ENCODE measurements at regions not wholly inside any gene's neighbourhood (a gene's known extent, or its start where the extent isn't known, plus 50 kb on each side); places are given as distances from the start of the nearest gene placed in this dataset.
"Not testable (repeated sequence)": the region's sequence is repeated elsewhere in the genome, so short reads cannot be mapped to it uniquely, and the experiment has no call there.

DNA sequence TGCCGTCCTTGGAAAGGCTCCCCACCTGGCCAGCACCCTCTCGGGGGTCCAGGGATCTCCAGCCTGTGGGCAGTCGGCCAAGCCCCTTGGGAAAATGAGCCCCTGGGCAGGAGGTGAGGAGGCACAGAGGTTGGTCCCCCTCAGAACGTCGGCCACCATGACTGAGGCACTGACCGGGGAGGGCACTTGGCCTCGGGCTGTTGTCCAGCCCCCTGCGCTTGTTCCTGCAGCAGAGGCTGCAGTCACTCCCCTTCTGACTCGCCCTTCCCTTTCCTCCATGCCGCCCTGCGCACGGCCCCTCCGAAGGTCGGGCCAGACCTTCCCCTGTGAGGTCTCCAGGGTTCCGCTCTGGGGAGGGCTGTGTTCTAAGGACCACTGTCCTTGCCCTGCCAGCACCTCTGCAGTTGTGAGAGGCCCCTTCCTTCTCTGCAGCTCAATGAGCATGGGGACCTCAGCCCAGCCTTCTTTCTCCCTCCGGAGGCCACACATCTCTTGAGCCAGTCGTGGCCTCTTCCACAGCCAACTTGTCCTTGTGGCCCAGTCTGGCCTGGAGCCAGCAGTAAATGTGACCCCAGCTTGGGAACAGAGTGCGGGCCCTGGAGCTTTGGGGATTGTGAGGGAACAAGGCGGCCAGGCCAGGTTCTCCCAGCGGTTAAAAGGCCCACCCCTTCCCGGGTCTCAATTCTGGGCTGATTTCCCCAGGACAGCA lies 195.5 kb downstream of the DLL1 start:
- Histone ChIP-seq H3K4me3 (ENCODE audit: low read depth, low read length) (no peak overlapping the region), H3K36me3 (ENCODE audit: insufficient read depth) (no peaks in the 10 kb centered on the region), H3K27ac (ENCODE audit: low read depth) (no peak overlapping the region), H3K4me1 (ENCODE audit: insufficient read depth) (no peaks in the 10 kb centered on the region)
- no peak for DNase-seq (ENCODE audit: extremely low spot score)
- WGBS, result 87% methylated on average over 21 of the region's 21 CpGs

DNA sequence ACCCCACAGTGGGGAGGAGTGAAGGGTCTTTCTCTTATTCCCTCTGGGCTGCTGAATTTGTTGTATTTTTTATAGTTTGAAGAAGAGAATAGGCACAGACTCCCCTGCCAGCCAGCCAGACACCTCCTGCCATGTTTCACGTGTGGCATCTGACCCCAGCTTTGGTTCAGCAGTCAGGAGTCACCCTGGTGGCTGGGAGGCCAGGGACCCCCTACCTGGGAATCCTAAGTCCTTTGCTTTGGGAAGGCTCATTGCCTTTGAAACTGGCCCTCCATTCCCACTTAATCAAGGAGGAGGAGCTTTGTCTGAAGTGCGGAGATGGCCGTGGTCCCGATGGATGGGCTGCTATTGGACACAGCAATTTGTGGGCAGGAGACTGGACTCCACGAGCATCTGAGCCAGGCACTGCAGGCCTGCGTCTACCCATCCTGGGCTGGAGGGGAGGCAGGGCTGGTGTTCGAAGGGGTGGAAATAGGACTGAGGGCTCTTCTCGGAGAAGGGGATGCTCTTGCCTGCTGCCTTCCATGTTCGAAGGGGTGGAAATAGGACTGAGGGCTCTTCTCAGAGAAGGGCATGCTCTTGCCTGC lies 196.1 kb downstream of the DLL1 start:
- Histone ChIP-seq H3K4me3 (ENCODE audit: low read depth, low read length) (no peak overlapping the region), H3K27ac (ENCODE audit: low read depth) (no peak overlapping the region), H3K36me3 (ENCODE audit: insufficient read depth) (no peaks in the 10 kb centered on the region), H3K4me1 (ENCODE audit: insufficient read depth) (no peaks in the 10 kb centered on the region)
- 92% methylated on average over 9 of the region's 9 CpGs for WGBS
- no peak for DNase-seq (ENCODE audit: extremely low spot score)

DNA sequence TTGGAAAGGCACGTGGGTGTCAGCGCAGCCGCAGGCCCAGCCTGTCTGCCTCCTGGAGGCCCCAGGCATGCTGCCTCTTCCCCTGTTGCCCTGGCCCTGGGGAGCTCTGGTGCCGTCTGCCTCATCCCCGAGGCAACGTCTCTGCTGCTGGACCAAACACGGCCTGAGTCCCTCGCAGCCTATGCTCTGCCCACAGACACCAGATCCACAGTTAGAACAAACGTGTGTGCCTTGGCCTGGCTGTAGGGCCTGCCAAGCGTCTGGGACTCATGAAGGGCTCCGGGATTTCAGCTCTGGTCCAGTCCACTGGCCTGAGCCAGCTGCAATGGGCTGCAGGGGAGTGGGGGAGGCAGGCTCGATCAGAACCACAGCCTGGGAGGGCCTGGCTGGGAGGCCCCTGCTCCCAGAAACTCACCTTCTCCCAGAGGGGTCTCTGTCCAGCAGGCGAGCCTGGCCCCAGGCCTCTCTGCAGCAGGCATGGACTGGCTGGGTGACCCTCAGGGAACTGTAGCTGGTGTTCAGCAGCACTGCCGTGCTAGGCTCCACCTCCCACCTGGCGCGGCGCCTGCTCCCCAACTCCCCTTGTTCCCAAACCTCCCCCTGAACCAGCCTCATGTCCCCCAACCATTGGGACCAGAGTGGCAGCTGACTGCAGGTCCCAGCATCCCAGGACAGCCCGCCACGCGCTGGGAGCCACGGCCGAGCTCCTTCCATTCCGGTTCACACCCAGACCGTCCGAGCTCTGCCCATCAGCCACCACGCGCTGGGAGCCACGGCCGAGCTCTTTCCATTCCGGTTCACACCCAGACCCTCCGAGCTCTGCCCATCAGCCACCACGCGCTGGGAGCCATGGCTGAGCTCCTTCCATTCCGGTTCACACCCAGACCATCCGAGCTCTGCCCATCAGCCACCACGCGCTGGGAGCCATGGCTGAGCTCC lies 197.0 kb downstream of the DLL1 start:
- WGBS, result 91% methylated on average over 37 of the region's 37 CpGs
- no peak for DNase-seq (ENCODE audit: extremely low spot score)
- Histone ChIP-seq H3K4me1 (ENCODE audit: insufficient read depth) (no peaks in the 10 kb centered on the region), H3K27ac (ENCODE audit: low read depth) (no peak overlapping the region), H3K4me3 (ENCODE audit: low read depth, low read length) (no peak overlapping the region), H3K36me3 (ENCODE audit: insufficient read depth) (no peaks in the 10 kb centered on the region)

DNA sequence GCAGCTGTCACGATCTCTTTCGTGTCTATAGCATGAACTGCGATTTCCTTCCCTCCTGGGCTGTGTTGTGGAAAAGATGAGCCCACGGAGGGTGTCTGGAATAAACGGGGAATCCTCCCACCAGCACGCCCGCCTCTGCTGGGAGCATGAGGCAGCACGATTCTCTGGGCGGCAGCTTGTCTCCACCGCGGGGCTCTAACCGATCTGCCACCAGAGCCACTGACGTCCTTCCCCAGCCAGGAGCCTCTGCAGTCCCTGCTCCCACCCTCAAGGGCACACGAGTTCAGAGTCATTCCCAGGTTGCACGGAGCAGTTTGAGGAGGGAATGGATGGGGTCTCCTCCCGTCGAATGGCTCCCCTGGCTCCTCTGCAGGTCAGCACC lies 197.6 kb downstream of the DLL1 start:
- 83% methylated on average over 17 of the region's 17 CpGs for WGBS
- no peaks in the 10 kb centered on the region for H3K4me1 ChIP-seq (ENCODE audit: insufficient read depth)
- H3K27ac ChIP-seq (ENCODE audit: low read depth), result no peak overlapping the region
- H3K4me3 ChIP-seq (ENCODE audit: low read depth, low read length), result no peak overlapping the region
- H3K36me3 ChIP-seq (ENCODE audit: insufficient read depth), result no peaks in the 10 kb centered on the region
- DNase-seq (ENCODE audit: extremely low spot score), result no peak

DNA sequence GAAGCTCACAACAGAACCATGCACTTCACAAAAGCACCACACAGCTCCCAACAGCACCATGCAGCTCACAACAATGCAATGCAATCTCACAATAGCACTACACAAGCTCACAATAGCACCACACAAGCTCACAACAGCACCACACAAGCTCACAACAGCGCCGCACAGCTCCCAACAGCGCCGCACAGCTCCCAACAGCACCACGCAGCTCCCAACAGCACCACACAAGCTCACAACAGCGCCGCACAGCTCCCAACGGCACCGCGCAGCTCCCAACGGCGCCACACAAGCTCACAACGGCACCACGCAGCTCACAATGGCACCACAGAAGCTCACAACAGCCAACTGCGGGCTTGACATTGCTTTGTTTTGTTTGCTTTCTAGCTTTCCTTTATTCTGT lies 198.1 kb downstream of the DLL1 start:
- H3K36me3 ChIP-seq (ENCODE audit: insufficient read depth), result no peaks in the 10 kb centered on the region
- H3K4me3 ChIP-seq (ENCODE audit: low read depth, low read length), result no peak overlapping the region
- DNase-seq (ENCODE audit: extremely low spot score), result no peak
- no peaks in the 10 kb centered on the region for H3K4me1 ChIP-seq (ENCODE audit: insufficient read depth)
- 79% methylated on average over 15 of the region's 15 CpGs for WGBS
- no peak overlapping the region for H3K27ac ChIP-seq (ENCODE audit: low read depth)

DNA sequence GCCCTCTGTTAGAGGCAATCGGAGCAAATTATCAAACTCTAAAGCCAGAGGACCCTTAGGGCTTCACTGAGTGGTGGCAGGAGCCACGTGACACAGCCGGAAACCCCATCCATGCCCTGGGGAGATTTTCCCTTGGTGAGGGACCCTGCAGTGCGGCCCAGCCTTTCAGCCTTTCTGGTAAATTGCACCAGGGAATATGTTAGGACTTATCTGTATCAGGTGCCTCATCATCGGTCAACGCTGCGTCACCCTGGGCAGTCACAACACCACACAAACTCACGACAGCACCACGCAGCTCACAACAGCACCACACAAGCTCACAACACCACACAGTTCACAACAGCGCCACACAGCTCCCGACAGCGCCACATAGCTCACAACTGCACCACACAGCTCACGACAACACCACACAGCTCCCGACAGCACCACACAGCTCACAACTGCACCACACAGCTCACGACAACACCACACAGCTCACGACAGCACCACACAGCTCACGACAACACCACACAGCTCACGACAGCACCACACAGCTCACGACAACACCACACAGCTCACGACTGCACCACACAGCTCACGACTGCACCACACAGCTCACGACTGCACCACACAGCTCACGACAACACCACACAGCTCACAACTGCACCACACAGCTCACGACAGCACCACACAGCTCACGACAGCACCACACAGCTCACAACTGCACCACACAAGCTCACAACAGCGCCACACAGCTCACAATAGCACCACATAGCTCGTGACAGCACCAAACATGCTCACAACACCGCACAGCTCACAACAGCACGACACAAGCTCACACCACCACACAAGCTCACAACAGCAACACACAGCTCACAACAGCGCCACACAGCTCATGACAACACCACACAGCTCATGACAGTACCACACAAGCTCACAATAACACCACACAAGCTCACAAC lies 199.0 kb downstream of the DLL1 start:
- WGBS, result 95% methylated on average over 30 of the region's 30 CpGs
- H3K4me1 ChIP-seq (ENCODE audit: insufficient read depth), result no peaks in the 10 kb centered on the region
- DNase-seq (ENCODE audit: extremely low spot score), result no peak
- no peak overlapping the region for H3K4me3 ChIP-seq (ENCODE audit: low read depth, low read length)
- H3K27ac ChIP-seq (ENCODE audit: low read depth), result no peak overlapping the region
- no peaks in the 10 kb centered on the region for H3K36me3 ChIP-seq (ENCODE audit: insufficient read depth)

DNA sequence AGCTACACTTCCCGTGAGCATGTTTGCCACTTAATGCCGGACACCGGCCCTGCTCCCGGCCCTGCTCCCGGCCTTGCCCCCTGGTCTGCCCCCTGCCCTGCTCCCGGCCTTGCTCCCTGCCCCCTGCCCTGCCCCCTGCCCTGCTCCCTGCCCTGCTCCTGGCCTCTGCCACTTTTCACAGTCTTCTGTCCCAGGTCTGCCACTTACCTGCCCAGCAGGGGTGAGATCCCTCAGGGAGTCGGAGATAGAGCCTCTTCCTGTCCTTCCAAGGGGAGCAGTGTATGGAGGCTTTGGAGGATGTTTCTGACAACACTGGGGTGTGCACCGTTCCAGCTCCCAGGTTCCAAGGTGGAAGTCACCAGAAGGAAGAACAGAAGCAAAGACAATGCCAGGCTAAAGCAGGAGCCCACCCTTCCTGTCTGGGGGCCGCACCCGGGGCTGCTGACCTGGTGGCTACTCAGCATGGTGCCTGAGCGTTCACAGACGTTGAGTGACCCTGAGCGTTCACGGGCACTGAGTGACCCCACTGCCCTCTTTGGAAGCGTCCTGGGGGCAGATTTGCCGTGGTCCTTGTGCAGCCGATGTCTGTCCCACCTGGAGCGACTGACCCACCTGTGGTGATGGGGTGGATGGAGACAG lies 199.8 kb downstream of the DLL1 start:
- Histone ChIP-seq H3K4me3 (ENCODE audit: low read depth, low read length) (no peak overlapping the region), H3K4me1 (ENCODE audit: insufficient read depth) (no peaks in the 10 kb centered on the region), H3K27ac (ENCODE audit: low read depth) (no peak overlapping the region), H3K36me3 (ENCODE audit: insufficient read depth) (no peaks in the 10 kb centered on the region)
- no peak for DNase-seq (ENCODE audit: extremely low spot score)
- WGBS, result 88% methylated on average over 18 of the region's 18 CpGs

DNA sequence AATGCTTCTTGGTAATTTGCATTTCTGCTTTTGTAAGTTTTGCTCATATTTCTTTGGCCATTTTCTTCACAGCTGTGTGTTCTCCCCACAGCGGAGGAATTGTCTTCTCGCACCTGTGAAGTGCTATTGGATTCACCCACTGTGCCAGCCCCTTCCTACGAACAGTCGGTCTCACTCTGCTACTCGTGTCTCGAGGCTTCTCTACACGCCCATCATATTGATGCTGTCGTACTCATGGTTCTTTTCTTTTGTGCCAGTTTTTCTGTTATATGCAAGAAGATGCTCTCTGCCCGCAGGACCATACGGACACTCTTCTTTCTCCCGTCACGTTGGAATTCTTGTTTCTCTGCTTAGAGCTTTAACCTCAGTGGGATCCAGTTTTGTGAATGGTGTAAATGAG lies 200.3 kb downstream of the DLL1 start:
- H3K4me1 ChIP-seq (ENCODE audit: insufficient read depth), result no peaks in the 10 kb centered on the region
- no peak overlapping the region for H3K4me3 ChIP-seq (ENCODE audit: low read depth, low read length)
- H3K27ac ChIP-seq (ENCODE audit: low read depth), result no peak overlapping the region
- WGBS, result 88% methylated on average over 12 of the region's 12 CpGs
- no peak for DNase-seq (ENCODE audit: extremely low spot score)
- no peaks in the 10 kb centered on the region for H3K36me3 ChIP-seq (ENCODE audit: insufficient read depth)

DNA sequence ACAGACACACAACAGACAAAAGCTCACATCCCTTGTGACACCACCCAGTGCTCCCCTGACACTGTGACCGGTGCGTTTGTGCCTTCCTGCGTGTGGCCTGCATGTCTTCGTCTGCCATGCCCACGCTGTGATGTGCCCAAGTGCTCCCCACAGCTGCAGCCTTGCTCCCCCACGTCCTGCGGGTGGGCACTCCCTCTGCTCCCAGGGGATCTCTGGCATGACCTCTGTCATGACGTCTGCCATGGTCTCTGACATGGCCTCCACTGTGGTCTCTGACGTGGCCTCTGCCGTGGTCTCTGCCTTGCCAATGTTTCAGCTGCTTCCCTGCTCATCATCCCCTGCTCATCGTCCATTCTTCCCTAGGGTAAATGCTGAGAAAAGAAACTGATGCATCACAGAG lies 200.9 kb downstream of the DLL1 start:
- Histone ChIP-seq H3K4me1 (ENCODE audit: insufficient read depth) (no peaks in the 10 kb centered on the region), H3K36me3 (ENCODE audit: insufficient read depth) (no peaks in the 10 kb centered on the region), H3K27ac (ENCODE audit: low read depth) (no peak overlapping the region), H3K4me3 (ENCODE audit: low read depth, low read length) (no peak overlapping the region)
- 84% methylated on average over 11 of the region's 11 CpGs for WGBS
- no peak for DNase-seq (ENCODE audit: extremely low spot score)

DNA sequence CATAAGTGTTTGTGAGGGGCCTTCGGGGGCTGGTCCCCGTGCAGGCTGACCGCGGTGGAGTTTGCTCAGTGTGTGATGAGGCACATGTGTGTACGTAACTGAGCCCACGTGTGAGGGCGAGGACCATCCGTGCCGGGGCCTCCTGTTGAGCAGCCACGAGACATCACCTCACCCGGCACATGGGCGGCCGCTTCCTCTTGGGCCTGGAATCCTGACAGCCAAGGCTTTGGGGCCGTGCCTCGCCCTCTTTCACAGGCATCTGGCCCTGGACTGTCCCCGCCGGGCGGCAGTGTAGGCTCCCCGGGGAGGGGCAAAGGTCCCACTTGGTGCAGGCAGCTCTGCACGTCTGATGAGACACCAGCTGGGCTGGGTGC lies 202.3 kb downstream of the DLL1 start:
- no peaks in the 10 kb centered on the region for H3K36me3 ChIP-seq (ENCODE audit: insufficient read depth)
- 92% methylated on average over 20 of the region's 20 CpGs for WGBS
- DNase-seq (ENCODE audit: extremely low spot score), result no peak
- no peak overlapping the region for H3K27ac ChIP-seq (ENCODE audit: low read depth)
- H3K4me3 ChIP-seq (ENCODE audit: low read depth, low read length), result no peak overlapping the region
- H3K4me1 ChIP-seq (ENCODE audit: insufficient read depth), result no peaks in the 10 kb centered on the region

DNA sequence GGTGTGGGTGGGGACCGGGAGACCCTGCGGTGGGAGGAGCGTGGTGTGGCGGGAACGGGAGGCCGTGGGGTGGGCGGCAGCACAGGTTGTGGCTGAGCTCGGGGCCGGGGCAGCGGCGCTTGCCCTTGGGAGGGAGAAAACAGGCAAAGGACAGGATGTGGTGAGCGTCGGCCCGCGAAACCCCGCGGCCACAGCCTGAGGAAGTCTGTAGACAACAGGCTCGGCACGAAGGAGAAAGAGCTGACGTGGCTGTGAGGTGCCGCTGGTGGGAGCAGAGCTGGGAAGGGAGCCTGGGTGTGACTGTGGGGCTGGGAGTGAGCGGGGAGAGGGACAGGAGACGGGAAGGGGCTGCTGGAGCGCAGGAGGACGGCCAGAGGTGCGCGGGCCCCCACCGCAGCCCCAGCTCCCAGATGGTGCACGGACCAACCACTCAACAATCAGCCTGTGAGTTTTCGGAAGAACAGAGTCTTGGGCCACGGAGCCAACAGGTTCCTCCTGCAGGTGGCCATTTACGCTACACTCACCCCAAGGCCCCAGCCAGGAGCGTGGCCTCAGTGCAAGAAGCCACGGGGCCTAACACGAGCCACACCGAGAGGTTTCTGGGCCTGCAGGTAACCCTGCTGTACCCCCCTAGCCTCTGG lies 202.8 kb downstream of the DLL1 start:
- Histone ChIP-seq H3K4me3 (ENCODE audit: low read depth, low read length) (no peak overlapping the region), H3K27ac (ENCODE audit: low read depth) (no peak overlapping the region)
- DNase-seq (ENCODE audit: extremely low spot score), result no peak

DNA sequence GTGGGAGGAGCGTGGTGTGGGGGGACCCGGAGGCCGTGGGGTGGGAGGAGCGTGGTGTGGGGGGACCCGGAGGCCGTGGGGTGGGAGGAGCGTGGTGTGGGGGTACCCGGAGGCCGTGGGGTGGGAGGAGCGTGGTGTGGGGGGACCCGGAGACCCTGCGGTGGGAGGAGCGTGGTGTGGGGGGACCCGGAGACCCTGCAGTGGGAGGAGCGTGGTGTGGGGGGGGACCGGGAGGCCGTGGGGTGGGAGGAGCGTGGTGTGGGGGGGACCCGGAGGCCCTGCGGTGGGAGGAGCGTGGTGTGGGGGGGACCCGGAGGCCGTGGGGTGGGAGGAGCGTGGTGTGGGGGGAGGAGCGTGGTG lies 203.5 kb downstream of the DLL1 start:
- 95% methylated on average over 21 of the region's 25 CpGs for WGBS
- DNase-seq (ENCODE audit: extremely low spot score); H3K4me3 ChIP-seq (ENCODE audit: low read depth, low read length); H3K27ac ChIP-seq (ENCODE audit: low read depth); H3K36me3 ChIP-seq (ENCODE audit: insufficient read depth); H3K4me1 ChIP-seq (ENCODE audit: insufficient read depth): not testable (repeated sequence)

More for the DNA sequence above, 202.8 kb downstream of the DLL1 start:
- Histone ChIP-seq H3K4me1 (ENCODE audit: insufficient read depth) (no peaks in the 10 kb centered on the region), H3K36me3 (ENCODE audit: insufficient read depth) (no peaks in the 10 kb centered on the region)
- WGBS, result 83% methylated on average over 36 of the region's 36 CpGs

All from urinary bladder (tissue), 3 donors.